Glutamatergic neuron (in vitro differentiated cells): ENCODE measurements at regions not wholly inside any gene's neighbourhood (a gene's known extent, or its start where the extent isn't known, plus 50 kb on each side); places are given as distances from the start of the nearest gene placed in this dataset.
"Not testable (repeated sequence)": the region's sequence is repeated elsewhere in the genome, so short reads cannot be mapped to it uniquely, and the experiment has no call there.

Experiments
- DNase-seq: peaks from one replicate; pipeline ENCODE4 v3.0.0; 2022
- H3K27ac Mint-ChIP-seq: one replicate; pipeline ENCODE4 v1.8.0; 2020; ENCODE audit warnings: mild to moderate bottlenecking, mixed read lengths, inconsistent platforms; ENCODE audit not compliant: unreplicated experiment
- H3K27me3 Mint-ChIP-seq: one replicate; pipeline ENCODE4 v1.8.0; 2020; ENCODE audit warnings: mild to moderate bottlenecking, moderate library complexity, mixed read lengths, inconsistent platforms; ENCODE audit not compliant: unreplicated experiment
- H3K36me3 Mint-ChIP-seq: one replicate; pipeline ENCODE4 v1.8.0; 2020; ENCODE audit warnings: mild to moderate bottlenecking, mixed read lengths, inconsistent platforms; ENCODE audit not compliant: unreplicated experiment
- H3K4me1 Mint-ChIP-seq: one replicate; pipeline ENCODE4 v1.8.0; 2020; ENCODE audit warnings: mild to moderate bottlenecking, low read depth, mixed read lengths, inconsistent platforms; ENCODE audit not compliant: unreplicated experiment
- H3K4me3 Mint-ChIP-seq: one replicate; pipeline ENCODE4 v1.8.0; 2020; ENCODE audit warnings: mild to moderate bottlenecking, mixed read lengths, inconsistent platforms; ENCODE audit not compliant: unreplicated experiment
- H3K9me3 Mint-ChIP-seq: one replicate; pipeline ENCODE4 v1.8.0; 2020; ENCODE audit warnings: mild to moderate bottlenecking, moderate library complexity, mixed read lengths, inconsistent platforms; ENCODE audit not compliant: unreplicated experiment
- TF ChIP-seq, protein P1 (sequence below): fragments of 200-600 bp; sonication (generic); IDR thresholded peaks from one replicate; pipeline ENCODE4 v1.5.0; 2021; ENCODE audit not compliant: partially characterized antibody, unreplicated experiment

DNA sequence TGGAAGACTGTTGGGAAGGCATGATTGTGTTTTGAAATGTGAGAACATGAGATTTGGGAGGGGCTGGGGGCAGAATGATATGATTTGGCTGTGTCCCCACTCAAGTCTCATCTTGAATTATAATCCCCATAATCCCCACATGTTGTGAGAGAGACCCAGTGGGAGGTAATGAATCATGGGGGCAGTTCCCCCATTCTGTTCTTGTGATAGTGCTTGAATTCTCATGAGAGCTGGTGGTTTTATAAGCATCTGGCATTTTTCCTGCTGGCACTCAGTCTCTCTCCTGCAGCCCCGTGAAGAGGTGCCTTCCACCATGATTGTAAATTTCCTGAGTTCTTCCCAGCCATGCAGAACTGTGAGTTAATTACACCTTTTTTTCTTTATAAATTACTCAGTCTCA is 430.5 kb downstream of the OTOL1 start:
- H3K9me3 Mint-ChIP-seq, result peaks cover 1% of the 10 kb centered on the region
- H3K4me1 Mint-ChIP-seq, result no peaks in the 10 kb centered on the region
- TF ChIP-seq, protein P1, sequence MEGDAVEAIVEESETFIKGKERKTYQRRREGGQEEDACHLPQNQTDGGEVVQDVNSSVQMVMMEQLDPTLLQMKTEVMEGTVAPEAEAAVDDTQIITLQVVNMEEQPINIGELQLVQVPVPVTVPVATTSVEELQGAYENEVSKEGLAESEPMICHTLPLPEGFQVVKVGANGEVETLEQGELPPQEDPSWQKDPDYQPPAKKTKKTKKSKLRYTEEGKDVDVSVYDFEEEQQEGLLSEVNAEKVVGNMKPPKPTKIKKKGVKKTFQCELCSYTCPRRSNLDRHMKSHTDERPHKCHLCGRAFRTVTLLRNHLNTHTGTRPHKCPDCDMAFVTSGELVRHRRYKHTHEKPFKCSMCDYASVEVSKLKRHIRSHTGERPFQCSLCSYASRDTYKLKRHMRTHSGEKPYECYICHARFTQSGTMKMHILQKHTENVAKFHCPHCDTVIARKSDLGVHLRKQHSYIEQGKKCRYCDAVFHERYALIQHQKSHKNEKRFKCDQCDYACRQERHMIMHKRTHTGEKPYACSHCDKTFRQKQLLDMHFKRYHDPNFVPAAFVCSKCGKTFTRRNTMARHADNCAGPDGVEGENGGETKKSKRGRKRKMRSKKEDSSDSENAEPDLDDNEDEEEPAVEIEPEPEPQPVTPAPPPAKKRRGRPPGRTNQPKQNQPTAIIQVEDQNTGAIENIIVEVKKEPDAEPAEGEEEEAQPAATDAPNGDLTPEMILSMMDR, result no peak
- DNase-seq, result no peak
- no peak overlapping the region for H3K27ac Mint-ChIP-seq
- peaks cover 5% of the 10 kb centered on the region for H3K36me3 Mint-ChIP-seq
- no peaks in the 10 kb centered on the region for H3K27me3 Mint-ChIP-seq
- no peak overlapping the region for H3K4me3 Mint-ChIP-seq

DNA sequence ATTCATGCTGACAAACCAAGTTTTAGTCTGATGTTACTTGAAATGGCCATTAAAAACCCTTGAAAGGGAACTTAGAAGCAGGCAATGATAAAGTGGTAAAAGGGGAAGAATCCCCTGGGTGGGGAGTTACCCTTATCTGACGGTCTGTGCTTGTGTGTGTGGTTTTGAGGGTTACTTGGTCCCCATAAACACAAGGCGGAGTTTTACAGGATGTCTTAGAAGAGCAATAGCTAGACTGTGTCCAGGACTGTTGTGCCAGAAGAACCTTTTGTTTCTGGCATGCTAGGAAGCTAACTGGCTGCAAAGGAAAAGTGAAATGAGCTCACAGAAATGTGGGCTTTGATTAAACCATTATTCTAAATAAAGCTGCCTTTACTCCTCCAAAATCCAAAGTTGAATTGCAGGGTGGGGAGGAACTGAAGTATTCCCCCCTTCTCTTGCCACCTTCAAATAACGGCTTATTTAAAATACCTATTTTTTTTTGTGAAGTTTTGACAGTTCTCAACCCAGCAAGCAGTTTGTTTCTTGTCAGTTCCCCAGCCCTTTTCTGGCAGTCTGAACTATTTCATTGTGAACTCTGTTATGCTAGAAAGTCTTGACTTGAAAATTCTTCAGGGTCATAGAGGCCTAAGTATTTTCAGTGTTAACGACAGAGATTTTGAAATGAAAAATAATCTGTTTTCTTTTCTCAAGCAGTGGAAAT is 443.5 kb downstream of the OTOL1 start:
- Mint-ChIP-seq H3K4me1 (no peaks in the 10 kb centered on the region), H3K27ac (no peak overlapping the region), H3K36me3 (no peaks in the 10 kb centered on the region), H3K4me3 (no peak overlapping the region), H3K9me3 (no peaks in the 10 kb centered on the region), H3K27me3 (no peaks in the 10 kb centered on the region)
- DNase-seq, result no peak
- TF ChIP-seq, protein P1, result no peak

DNA sequence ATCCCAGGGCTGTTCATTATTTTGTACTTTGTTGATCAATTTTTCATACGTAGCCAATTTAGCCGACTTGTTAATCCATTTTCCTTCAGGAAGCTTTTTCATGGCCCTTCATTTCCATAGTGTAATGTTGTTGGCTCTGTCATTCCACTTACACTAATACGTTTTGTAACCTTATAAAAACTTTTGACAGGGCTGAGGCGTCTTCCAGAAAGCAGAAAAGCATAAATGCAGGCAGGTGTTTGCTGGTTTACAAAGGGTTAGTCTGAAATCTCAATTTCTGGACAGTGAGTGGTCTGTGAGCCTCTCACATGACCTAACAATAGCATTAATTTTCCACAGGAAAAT is 444.0 kb downstream of the OTOL1 start:
- Mint-ChIP-seq H3K27me3 (no peaks in the 10 kb centered on the region), H3K27ac (no peak overlapping the region), H3K4me1 (no peaks in the 10 kb centered on the region), H3K36me3 (no peaks in the 10 kb centered on the region), H3K4me3 (no peak overlapping the region), H3K9me3 (no peaks in the 10 kb centered on the region)
- no peak for DNase-seq
- TF ChIP-seq, protein P1, result no peak

DNA sequence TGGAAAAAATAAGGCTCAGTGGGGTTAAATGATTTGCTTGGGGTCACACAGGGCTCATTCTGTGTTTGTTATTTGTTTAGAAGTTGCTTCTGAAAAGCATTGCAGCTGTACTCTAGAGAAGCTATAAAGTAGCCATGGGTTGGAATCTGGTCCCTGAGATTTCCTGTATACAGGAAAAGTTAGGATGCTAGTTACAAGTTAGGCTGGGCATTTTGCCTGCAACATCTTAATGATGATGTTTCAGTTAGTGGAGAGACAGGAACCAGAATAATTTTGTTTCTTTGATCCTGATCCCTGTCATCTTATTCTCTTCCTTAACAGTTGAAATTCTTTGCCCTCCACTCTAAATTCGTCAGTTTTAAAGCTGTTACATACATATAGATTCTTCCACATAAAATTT is 445.3 kb downstream of the OTOL1 start:
- no peaks in the 10 kb centered on the region for H3K4me1 Mint-ChIP-seq
- TF ChIP-seq, protein P1, result no peak
- no peak overlapping the region for H3K27ac Mint-ChIP-seq
- no peaks in the 10 kb centered on the region for H3K36me3 Mint-ChIP-seq
- H3K4me3 Mint-ChIP-seq, result no peak overlapping the region
- no peaks in the 10 kb centered on the region for H3K9me3 Mint-ChIP-seq
- H3K27me3 Mint-ChIP-seq, result no peaks in the 10 kb centered on the region
- DNase-seq, result no peak

DNA sequence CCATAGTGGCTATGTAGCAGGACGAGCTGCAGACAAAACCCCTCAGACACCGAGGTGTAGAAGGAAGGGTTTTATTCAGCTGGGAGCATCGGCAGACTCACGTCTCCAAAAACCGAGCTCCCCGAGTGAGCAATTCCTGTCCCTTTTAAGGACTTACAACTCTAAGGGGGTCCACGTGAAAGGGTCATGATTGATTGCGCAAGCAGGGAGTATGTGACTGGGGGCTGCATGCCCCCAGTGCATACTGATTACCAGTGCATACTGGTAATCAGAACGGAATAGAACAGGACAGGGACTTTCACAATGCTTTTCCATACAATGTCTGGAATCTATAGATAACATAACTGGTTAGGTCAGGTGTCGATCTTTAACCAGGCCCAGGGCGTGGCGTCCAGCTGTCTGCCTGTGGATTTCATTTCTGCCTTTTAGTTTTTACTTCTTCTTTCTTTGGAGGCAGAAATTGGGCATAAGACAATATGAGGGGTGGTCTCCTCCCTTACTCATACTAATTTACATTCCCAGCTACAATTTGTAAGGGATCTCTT is 447.3 kb downstream of the OTOL1 start:
- H3K4me3 Mint-ChIP-seq, DNase-seq, H3K9me3 Mint-ChIP-seq: not testable (repeated sequence)

More for the DNA sequence above, 447.3 kb downstream of the OTOL1 start:
- H3K27ac Mint-ChIP-seq, H3K27me3 Mint-ChIP-seq, H3K4me1 Mint-ChIP-seq, H3K36me3 Mint-ChIP-seq: not testable (repeated sequence)
